ENCODE measurements at regions not wholly inside any gene's neighbourhood (a gene's known extent, or its start where the extent isn't known, plus 50 kb on each side); places are given as distances from the start of the nearest gene placed in this dataset.

DNA sequence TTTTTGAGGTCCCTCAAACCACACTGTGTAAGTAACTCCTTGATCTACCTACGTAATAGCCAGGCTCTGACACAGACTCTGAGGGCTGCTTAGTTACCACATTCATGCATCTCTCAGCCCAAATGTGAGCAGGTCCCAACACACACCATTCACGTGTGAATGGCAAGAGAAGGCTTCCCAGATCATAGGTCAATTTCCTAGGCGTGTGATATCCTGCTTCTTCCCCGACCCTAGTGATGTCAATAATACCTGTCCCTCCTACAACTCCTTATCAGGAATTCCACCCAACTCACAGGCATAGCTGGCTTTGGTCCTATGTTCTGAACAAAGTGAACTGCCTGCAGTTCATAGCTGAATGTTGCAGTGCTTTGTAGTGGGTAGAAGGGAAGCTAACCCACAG lies 334.5 kb downstream of the RFC3 start:
- no peak overlapping the region for H3K4me3 ChIP-seq (ENCODE audit: low read depth, low read length)
- no peaks in the 10 kb centered on the region for H3K36me3 ChIP-seq (ENCODE audit: control insufficient read depth, insufficient read depth, low read length)
- no peaks in the 10 kb centered on the region for H3K79me2 ChIP-seq
- H3K4me1 ChIP-seq, result no peaks in the 10 kb centered on the region
- no peak overlapping the region for H3K4me2 ChIP-seq (ENCODE audit: low read length)
- H3K9me3 ChIP-seq (ENCODE audit: control insufficient read depth, low read length), result no peaks in the 10 kb centered on the region
- no peak overlapping the region for H3K9ac ChIP-seq
- no peak overlapping the region for H2AFZ ChIP-seq
- TF ChIP-seq, protein P1, sequence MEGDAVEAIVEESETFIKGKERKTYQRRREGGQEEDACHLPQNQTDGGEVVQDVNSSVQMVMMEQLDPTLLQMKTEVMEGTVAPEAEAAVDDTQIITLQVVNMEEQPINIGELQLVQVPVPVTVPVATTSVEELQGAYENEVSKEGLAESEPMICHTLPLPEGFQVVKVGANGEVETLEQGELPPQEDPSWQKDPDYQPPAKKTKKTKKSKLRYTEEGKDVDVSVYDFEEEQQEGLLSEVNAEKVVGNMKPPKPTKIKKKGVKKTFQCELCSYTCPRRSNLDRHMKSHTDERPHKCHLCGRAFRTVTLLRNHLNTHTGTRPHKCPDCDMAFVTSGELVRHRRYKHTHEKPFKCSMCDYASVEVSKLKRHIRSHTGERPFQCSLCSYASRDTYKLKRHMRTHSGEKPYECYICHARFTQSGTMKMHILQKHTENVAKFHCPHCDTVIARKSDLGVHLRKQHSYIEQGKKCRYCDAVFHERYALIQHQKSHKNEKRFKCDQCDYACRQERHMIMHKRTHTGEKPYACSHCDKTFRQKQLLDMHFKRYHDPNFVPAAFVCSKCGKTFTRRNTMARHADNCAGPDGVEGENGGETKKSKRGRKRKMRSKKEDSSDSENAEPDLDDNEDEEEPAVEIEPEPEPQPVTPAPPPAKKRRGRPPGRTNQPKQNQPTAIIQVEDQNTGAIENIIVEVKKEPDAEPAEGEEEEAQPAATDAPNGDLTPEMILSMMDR (IDR thresholded peaks at IDR 0.05), result no peak
- H3K27me3 ChIP-seq (ENCODE audit: control insufficient read depth, insufficient read depth, low read length), result no peaks in the 10 kb centered on the region
- H3K27ac ChIP-seq, result no peak overlapping the region

DNA sequence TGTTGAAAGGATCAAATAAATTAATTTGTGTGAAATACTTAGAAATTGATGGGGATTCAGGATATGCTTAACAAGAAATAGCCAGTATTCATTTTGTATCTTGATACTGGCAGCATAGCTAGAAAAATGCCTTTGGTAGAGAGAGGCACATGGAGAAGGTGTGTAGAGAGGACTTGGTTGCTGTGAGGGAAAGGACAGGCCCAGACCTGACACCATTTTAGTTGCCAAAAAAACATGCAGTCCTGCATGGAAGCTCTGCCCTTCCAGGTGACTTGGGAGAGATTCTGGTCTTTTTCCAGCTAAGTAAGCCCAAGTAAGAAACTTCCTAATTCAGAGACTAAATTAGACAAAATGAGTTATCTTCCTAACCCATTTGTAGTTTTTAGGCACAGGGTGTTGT lies 335.0 kb downstream of the RFC3 start:
- no peaks in the 10 kb centered on the region for H3K4me1 ChIP-seq
- no peak overlapping the region for H3K27ac ChIP-seq
- no peak overlapping the region for H3K4me2 ChIP-seq (ENCODE audit: low read length)
- no peak overlapping the region for H3K4me3 ChIP-seq (ENCODE audit: low read depth, low read length)
- no peaks in the 10 kb centered on the region for H3K79me2 ChIP-seq
- H3K9me3 ChIP-seq (ENCODE audit: control insufficient read depth, low read length), result no peaks in the 10 kb centered on the region
- no peaks in the 10 kb centered on the region for H3K27me3 ChIP-seq (ENCODE audit: control insufficient read depth, insufficient read depth, low read length)
- no peak overlapping the region for H2AFZ ChIP-seq
- no peaks in the 10 kb centered on the region for H3K36me3 ChIP-seq (ENCODE audit: control insufficient read depth, insufficient read depth, low read length)
- no peak overlapping the region for H3K9ac ChIP-seq
- TF ChIP-seq, protein P1 (IDR thresholded peaks at IDR 0.05), result no peak

DNA sequence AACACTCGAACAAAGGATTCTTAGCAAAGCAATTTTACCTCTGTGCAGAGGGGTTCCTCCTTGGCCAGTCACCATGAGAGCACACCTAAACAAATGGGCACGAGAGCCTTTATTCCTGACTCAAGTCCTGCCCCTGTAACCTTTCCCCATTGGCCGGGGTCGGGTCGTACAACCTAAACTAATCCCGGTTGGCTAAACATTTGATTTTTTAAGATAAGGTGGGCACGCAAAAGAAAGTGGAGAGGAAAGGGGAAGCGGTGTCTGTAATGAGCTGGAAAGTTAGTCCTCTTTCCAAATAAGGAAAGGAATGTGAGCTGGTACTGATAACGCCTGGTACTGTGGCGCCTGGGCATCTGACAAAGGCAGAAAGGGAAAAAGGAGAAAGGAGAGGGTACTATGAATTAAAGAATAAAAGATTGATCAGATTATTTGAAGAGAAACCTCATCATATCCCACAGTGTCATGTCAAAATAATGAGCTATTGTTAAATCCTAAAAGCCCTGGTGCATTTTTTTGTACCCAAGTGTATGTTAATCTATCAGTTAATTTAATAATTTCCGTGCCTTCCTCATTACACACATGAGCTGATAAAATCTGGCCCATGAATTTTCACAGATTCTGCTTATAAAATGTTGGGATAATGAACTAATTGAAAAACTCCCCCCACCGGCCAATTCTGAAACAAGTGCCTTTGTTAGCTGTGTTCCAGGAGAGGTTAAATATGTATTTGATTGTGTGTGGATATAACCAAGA lies 335.7 kb downstream of the RFC3 start:
- H3K79me2 ChIP-seq, result no peaks in the 10 kb centered on the region
- no peak overlapping the region for H2AFZ ChIP-seq
- H3K9me3 ChIP-seq (ENCODE audit: control insufficient read depth, low read length), result no peaks in the 10 kb centered on the region
- H3K4me3 ChIP-seq (ENCODE audit: low read depth, low read length), result no peak overlapping the region
- no peaks in the 10 kb centered on the region for H3K36me3 ChIP-seq (ENCODE audit: control insufficient read depth, insufficient read depth, low read length)
- H3K9ac ChIP-seq, result no peak overlapping the region
- H3K4me1 ChIP-seq, result no peaks in the 10 kb centered on the region
- H3K4me2 ChIP-seq (ENCODE audit: low read length), result no peak overlapping the region
- no peaks in the 10 kb centered on the region for H3K27me3 ChIP-seq (ENCODE audit: control insufficient read depth, insufficient read depth, low read length)
- TF ChIP-seq, protein P1 (IDR thresholded peaks at IDR 0.05), result no peak
- no peak overlapping the region for H3K27ac ChIP-seq

DNA sequence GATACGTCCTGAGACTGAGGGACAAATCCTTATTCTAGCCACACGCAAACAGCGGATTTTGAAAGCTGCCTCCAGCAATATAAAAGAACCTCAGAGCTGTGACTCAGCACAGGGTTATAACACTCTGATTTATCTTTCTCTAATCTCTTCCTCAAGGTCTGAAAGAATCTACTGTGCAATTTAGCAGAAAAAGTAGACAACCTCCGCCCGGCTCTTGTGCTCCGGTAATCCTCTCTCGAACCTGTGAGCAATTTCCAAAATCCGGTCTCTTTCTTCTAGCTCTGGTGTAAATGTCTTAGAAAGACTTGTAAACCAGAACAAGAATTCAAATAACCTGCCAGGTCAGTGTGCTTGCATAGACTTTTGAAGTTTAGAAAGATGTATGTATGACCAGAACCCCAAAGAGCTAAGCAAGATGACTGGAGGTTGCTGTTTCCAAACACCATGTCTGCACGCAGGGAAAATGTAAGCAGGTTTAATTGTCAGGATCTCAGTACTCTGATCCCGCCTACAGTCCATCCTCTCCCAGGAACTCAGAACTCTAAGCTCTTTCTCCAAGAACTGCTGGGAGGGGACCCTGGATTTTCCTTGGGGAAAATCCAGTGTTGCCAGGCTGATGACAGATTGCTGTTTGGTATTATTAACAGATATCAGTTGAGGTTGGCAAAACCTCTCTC lies 338.1 kb downstream of the RFC3 start:
- no peaks in the 10 kb centered on the region for H3K27me3 ChIP-seq (ENCODE audit: control insufficient read depth, insufficient read depth, low read length)
- H3K4me3 ChIP-seq (ENCODE audit: low read depth, low read length), result no peak overlapping the region
- H3K79me2 ChIP-seq, result no peaks in the 10 kb centered on the region
- no peak overlapping the region for H3K4me2 ChIP-seq (ENCODE audit: low read length)
- no peak overlapping the region for H3K9ac ChIP-seq
- no peaks in the 10 kb centered on the region for H3K4me1 ChIP-seq
- H3K9me3 ChIP-seq (ENCODE audit: control insufficient read depth, low read length), result no peaks in the 10 kb centered on the region
- no peaks in the 10 kb centered on the region for H3K36me3 ChIP-seq (ENCODE audit: control insufficient read depth, insufficient read depth, low read length)
- TF ChIP-seq, protein P1 (IDR thresholded peaks at IDR 0.05), result no peak
- H3K27ac ChIP-seq, result no peak overlapping the region
- no peak overlapping the region for H2AFZ ChIP-seq
